Activated CD8-positive, alpha-beta T cell treated with anti-CD3 and anti-CD28 coated beads for 36 hours (primary cell): ENCODE measurements at regions not wholly inside any gene's neighbourhood (a gene's known extent, or its start where the extent isn't known, plus 50 kb on each side); places are given as distances from the start of the nearest gene placed in this dataset.
"Not testable (repeated sequence)": the region's sequence is repeated elsewhere in the genome, so short reads cannot be mapped to it uniquely, and the experiment has no call there.

ENCODE experiments used
- ATAC-seq: fragments of 200-7000 bp; cut with Tn5 transposase; one replicate; pipeline ENCODE4 v1.10.0; 2021; ENCODE audit warnings: mild to moderate bottlenecking, moderate library complexity
- CTCF ChIA-PET: fragments of 350-600 bp; sonication (Branson Sonifier 250); formaldehyde crosslinking; loops from one replicate; lab custom pipeline; 2021; ENCODE audit warnings: antibody characterized with exemption; lab: Charles Lee
- POLR2A ChIA-PET: fragments of 350-600 bp; sonication (Branson Sonifier 250); formaldehyde crosslinking; loops from one replicate; lab custom pipeline; 2021; ENCODE audit warnings: antibody characterized with exemption; lab: Charles Lee
- DNase-seq: peaks from one replicate; pipeline ENCODE4 v3.0.0-alpha.2; 2020
- H3K27ac Mint-ChIP-seq: one replicate; pipeline ENCODE4 v1.8.0; 2021; ENCODE audit warnings: mild to moderate bottlenecking, mixed read lengths
- H3K27me3 Mint-ChIP-seq: one replicate; pipeline ENCODE4 v1.8.0; 2021; ENCODE audit warnings: mixed read lengths
- H3K36me3 Mint-ChIP-seq: one replicate; pipeline ENCODE4 v1.8.0; 2021; ENCODE audit warnings: low read depth, mixed read lengths
- H3K4me1 Mint-ChIP-seq: one replicate; pipeline ENCODE4 v1.8.0; 2021; ENCODE audit warnings: low read depth, mixed read lengths
- H3K4me3 Mint-ChIP-seq: one replicate; pipeline ENCODE4 v1.8.0; 2021; ENCODE audit warnings: mild to moderate bottlenecking, moderate library complexity, mixed read lengths
- H3K9me3 Mint-ChIP-seq: one replicate; pipeline ENCODE4 v1.8.0; 2021; ENCODE audit warnings: mixed read lengths
- CTCF ChIP-seq: fragments of 200-600 bp; IDR thresholded peaks from one replicate; pipeline ENCODE4 v1.8.0; 2022; ENCODE audit warnings: antibody characterized with exemption, mild to moderate bottlenecking
- intact Hi-C: fragments of 100-400 bp; cut with micrococcal nuclease; formaldehyde crosslinking; loops from one replicate; pipeline ENCODE4 v1.10.0; 2022

DNA sequence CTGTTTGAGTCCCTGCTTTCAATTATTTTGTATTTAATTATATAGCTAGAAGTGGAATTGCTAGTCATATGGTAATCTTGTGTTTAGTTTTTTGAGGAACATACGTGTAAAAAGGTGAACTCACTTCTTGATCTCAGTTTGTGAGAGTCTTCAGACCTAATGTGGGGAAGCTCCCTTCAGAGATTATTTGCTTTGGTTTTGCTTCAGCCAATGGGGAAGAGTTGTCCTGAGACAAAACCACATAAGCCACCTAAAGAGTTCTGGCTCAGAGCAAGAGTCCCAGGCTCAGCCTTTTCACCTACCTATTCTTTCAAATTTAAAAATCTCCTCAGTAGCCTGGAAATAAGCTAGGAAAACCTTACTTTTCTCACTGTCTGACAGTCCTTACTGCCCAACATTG lies 138.4 kb downstream of the UCK2 start:
- no peak for TF ChIP-seq CTCF
- ChIA-PET CTCF (interaction anchor here (0.9 kb wide), 1 partner anchor 40 kb away, joined by 3 read pairs; no protein-coding TSS in a partner anchor), POLR2A (interaction anchor here (1.2 kb wide), 1 partner anchor 24 kb away, joined by 3 read pairs; no protein-coding TSS in a partner anchor)
- no peak overlapping the region for H3K4me3 Mint-ChIP-seq
- H3K27me3 Mint-ChIP-seq = peaks cover 11% of the 10 kb centered on the region
- intact Hi-C loops = no loop called here
- DNase-seq (no peak), ATAC-seq (no peak)
- no peaks in the 10 kb centered on the region for H3K4me1 Mint-ChIP-seq
- peaks cover 5% of the 10 kb centered on the region for H3K9me3 Mint-ChIP-seq
- H3K27ac Mint-ChIP-seq = no peak overlapping the region
- H3K36me3 Mint-ChIP-seq = no peaks in the 10 kb centered on the region

GRCh38 chr1:165969366-165969765 lies 142.0 kb downstream of the UCK2 start:
- H3K36me3 Mint-ChIP-seq, H3K9me3 Mint-ChIP-seq, ATAC-seq, POLR2A ChIA-PET, H3K4me1 Mint-ChIP-seq, H3K27ac Mint-ChIP-seq, CTCF ChIA-PET, H3K4me3 Mint-ChIP-seq, intact Hi-C loops, DNase-seq: not testable (repeated sequence)
- peaks cover 11% of the 10 kb centered on the region for H3K27me3 Mint-ChIP-seq

- Mint-ChIP-seq H3K27me3 (peaks cover 7% of the 10 kb centered on the region), H3K4me1 (no peaks in the 10 kb centered on the region), H3K27ac (no peak overlapping the region), H3K36me3 (no peaks in the 10 kb centered on the region), H3K4me3 (no peak overlapping the region), H3K9me3 (peaks cover 6% of the 10 kb centered on the region)
- CTCF ChIA-PET = no interaction called here
- no peak for TF ChIP-seq CTCF
- intact Hi-C loops = no loop called here
- POLR2A ChIA-PET = no interaction called here
- ATAC-seq (no peak), DNase-seq (no peak)
These were observed 147.3 kb downstream of the UCK2 start for GRCh38 chr1:165974598-165975131.

- H3K4me3 Mint-ChIP-seq = no peak overlapping the region
- no peaks in the 10 kb centered on the region for H3K4me1 Mint-ChIP-seq
- ChIA-PET CTCF (no interaction called here), POLR2A (no interaction called here)
- no peaks in the 10 kb centered on the region for H3K36me3 Mint-ChIP-seq
- intact Hi-C loops = no loop called here
- no peak for TF ChIP-seq CTCF
- no peaks in the 10 kb centered on the region for H3K9me3 Mint-ChIP-seq
- peaks cover 9% of the 10 kb centered on the region for H3K27me3 Mint-ChIP-seq
- no peak overlapping the region for H3K27ac Mint-ChIP-seq
- DNase-seq (no peak), ATAC-seq (no peak)
These were observed 160.9 kb downstream of the UCK2 start for GRCh38 chr1:165988275-165988674.

GRCh38 chr1:165988817-165989216 lies 161.4 kb downstream of the UCK2 start:
- no peak for DNase-seq
- ChIA-PET CTCF (no interaction called here), POLR2A (no interaction called here)
- intact Hi-C loops = no loop called here
- H3K27ac Mint-ChIP-seq = no peak overlapping the region
- no peaks in the 10 kb centered on the region for H3K36me3 Mint-ChIP-seq
- ATAC-seq = no peak
- no peaks in the 10 kb centered on the region for H3K9me3 Mint-ChIP-seq
- no peak overlapping the region for H3K4me3 Mint-ChIP-seq
- peaks cover 6% of the 10 kb centered on the region for H3K27me3 Mint-ChIP-seq
- no peak for TF ChIP-seq CTCF
- H3K4me1 Mint-ChIP-seq = no peaks in the 10 kb centered on the region
